ENCODE measurements at regions not wholly inside any gene's neighbourhood (a gene's known extent, or its start where the extent isn't known, plus 50 kb on each side); places are given as distances from the start of the nearest gene placed in this dataset.

GRCh38 chr6:141202626-141203025 lies 930.1 kb upstream of the GJE1 start:
- H3K79me2 ChIP-seq = no peaks in the 10 kb centered on the region
- H3K9me3 ChIP-seq (ENCODE audit: low read depth) = no peaks in the 10 kb centered on the region
- no peaks in the 10 kb centered on the region for H3K4me1 ChIP-seq (ENCODE audit: insufficient read depth)
- no peak overlapping the region for H3K4me3 ChIP-seq
- no peak overlapping the region for H2AFZ ChIP-seq
- H3K36me3 ChIP-seq (replicated peaks; ENCODE audit: insufficient read depth, low read depth) = no peaks in the 10 kb centered on the region
- H3K4me2 ChIP-seq = no peak overlapping the region
- H3K9me2 ChIP-seq (replicated peaks; ENCODE audit: insufficient read depth) = no peaks in the 10 kb centered on the region
- no peaks in the 10 kb centered on the region for H3K27me3 ChIP-seq
- TF ChIP-seq EZH2 (IDR thresholded peaks at IDR 0.05; ENCODE audit: borderline replicate concordance) (no peak), EZH2phosphoT487 (IDR thresholded peaks at IDR 0.05; ENCODE audit: low read depth, severe bottlenecking, unreplicated experiment) (no peak), CTCF (IDR thresholded peaks at IDR 0.05; ENCODE audit: poor library complexity) (no peak)
- no peak for DNase-seq (ENCODE audit: low spot score)
- no peak overlapping the region for H3K27ac ChIP-seq
- 90% methylated on average over 4 of the region's 4 CpGs for WGBS (ENCODE audit: low lambda C conversion rate, missing lambda C conversion rate)
- H4K20me1 ChIP-seq (ENCODE audit: insufficient read depth, poor library complexity, severe bottlenecking) = no peaks in the 10 kb centered on the region

GRCh38 chr6:141199074-141199473 lies 933.7 kb upstream of the GJE1 start:
- TF ChIP-seq CTCF (IDR thresholded peaks at IDR 0.05; ENCODE audit: poor library complexity) (no peak), EZH2phosphoT487 (IDR thresholded peaks at IDR 0.05; ENCODE audit: low read depth, severe bottlenecking, unreplicated experiment) (no peak), EZH2 (IDR thresholded peaks at IDR 0.05; ENCODE audit: borderline replicate concordance) (no peak)
- Histone ChIP-seq H3K79me2 (no peaks in the 10 kb centered on the region), H3K4me2 (no peak overlapping the region), H3K27me3 (no peaks in the 10 kb centered on the region), H3K9me2 (replicated peaks; ENCODE audit: insufficient read depth) (no peaks in the 10 kb centered on the region), H3K4me3 (no peak overlapping the region), H3K36me3 (replicated peaks; ENCODE audit: insufficient read depth, low read depth) (no peaks in the 10 kb centered on the region), H3K4me1 (ENCODE audit: insufficient read depth) (no peaks in the 10 kb centered on the region), H2AFZ (no peak overlapping the region), H4K20me1 (ENCODE audit: insufficient read depth, poor library complexity, severe bottlenecking) (no peaks in the 10 kb centered on the region), H3K9me3 (ENCODE audit: low read depth) (no peaks in the 10 kb centered on the region), H3K27ac (no peak overlapping the region)
- no peak for DNase-seq (ENCODE audit: low spot score)
- WGBS (ENCODE audit: low lambda C conversion rate, missing lambda C conversion rate) = 32% methylated on average over 1 of the region's 1 CpG

- no peak for TF ChIP-seq EZH2phosphoT487 (IDR thresholded peaks at IDR 0.05; ENCODE audit: low read depth, severe bottlenecking, unreplicated experiment)
- no peak for TF ChIP-seq EZH2 (IDR thresholded peaks at IDR 0.05; ENCODE audit: borderline replicate concordance)
- no peak for TF ChIP-seq CTCF (IDR thresholded peaks at IDR 0.05; ENCODE audit: poor library complexity)
- no peak overlapping the region for H3K4me2 ChIP-seq
- H3K4me1 ChIP-seq (ENCODE audit: insufficient read depth) = no peaks in the 10 kb centered on the region
- no peaks in the 10 kb centered on the region for H3K27me3 ChIP-seq
- no peak overlapping the region for H2AFZ ChIP-seq
- no peak overlapping the region for H3K27ac ChIP-seq
- H4K20me1 ChIP-seq (ENCODE audit: insufficient read depth, poor library complexity, severe bottlenecking) = no peaks in the 10 kb centered on the region
- WGBS (ENCODE audit: low lambda C conversion rate, missing lambda C conversion rate) = 91% methylated on average over 6 of the region's 6 CpGs
- H3K36me3 ChIP-seq (replicated peaks; ENCODE audit: insufficient read depth, low read depth) = no peaks in the 10 kb centered on the region
- no peak overlapping the region for H3K4me3 ChIP-seq
- no peaks in the 10 kb centered on the region for H3K9me3 ChIP-seq (ENCODE audit: low read depth)
- no peaks in the 10 kb centered on the region for H3K9me2 ChIP-seq (replicated peaks; ENCODE audit: insufficient read depth)
- H3K79me2 ChIP-seq = no peaks in the 10 kb centered on the region
- no peak for DNase-seq (ENCODE audit: low spot score)
These were observed 937.4 kb upstream of the GJE1 start for GRCh38 chr6:141195251-141195832.

All from hepatocyte (in vitro differentiated cells).